Erythroblast (primary cell): ENCODE measurements at regions not wholly inside any gene's neighbourhood (a gene's known extent, or its start where the extent isn't known, plus 50 kb on each side); places are given as distances from the start of the nearest gene placed in this dataset.

Experiments used
- DNase-seq, 2 experiments: peaks; one replicate each; lab custom pipeline; 2025; lab: John Stamatoyannopoulos, UW
- GATA1 ChIP-seq: IDR thresholded peaks from 2 replicates; pipeline ENCODE4 v1.6.1; 2011; ENCODE audit warnings: low read depth, mild to moderate bottlenecking, control low read depth, low read length, moderate library complexity
- POLR2A ChIP-seq: IDR thresholded peaks from 2 replicates; pipeline ENCODE4 v1.6.1; 2011; ENCODE audit warnings: mild to moderate bottlenecking, low read length

GRCh38 chr9:115254287-115255180 is 136.6 kb upstream of the TNC start:
- TF ChIP-seq GATA1, result no peak
- DNase-seq, result no peak

DNA sequence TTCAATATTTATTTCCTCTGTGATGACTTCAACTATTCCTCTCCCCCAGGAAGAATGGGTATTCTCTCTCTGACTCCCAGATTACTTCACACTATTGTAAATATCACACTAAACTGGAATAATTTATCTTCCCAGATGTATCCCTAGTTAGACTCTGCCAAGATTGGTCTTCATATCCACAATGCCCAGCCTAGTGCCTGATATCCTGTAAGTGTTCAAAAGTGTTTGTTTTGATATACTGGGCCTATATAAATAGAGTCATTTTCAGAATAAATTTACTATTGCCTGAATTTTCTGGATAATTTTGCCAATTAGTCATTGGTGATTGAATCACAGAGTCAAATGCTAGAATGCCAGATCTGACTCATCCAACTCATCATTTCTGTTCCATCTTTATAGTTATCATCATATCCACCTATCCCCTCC is 143.7 kb upstream of the TNC start:
- TF ChIP-seq POLR2A (no peak), GATA1 (no peak)
- DNase-seq, result no peak

DNA sequence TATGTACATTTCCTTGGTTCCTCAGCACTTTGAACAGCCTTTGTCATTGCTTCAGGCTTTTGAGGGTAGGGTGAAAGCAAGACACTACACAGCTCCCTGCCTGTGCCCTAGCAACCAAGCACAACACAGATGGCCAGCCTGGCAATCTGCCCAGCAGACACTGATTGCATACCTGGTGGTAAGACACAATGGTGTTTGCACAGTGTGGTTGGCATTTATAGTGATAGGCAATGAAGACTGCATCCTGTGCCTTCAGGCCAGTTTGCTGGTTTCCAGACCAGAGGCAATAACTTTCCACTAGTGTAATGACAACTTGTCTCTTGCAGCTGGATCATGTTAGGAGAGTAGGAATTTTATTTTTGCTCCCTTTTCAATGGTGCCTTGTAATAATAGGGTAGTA is 144.5 kb upstream of the TNC start:
- no peak for DNase-seq
- TF ChIP-seq GATA1 (no peak), POLR2A (no peak)

GRCh38 chr9:115262952-115263351 is 145.0 kb upstream of the TNC start:
- DNase-seq, result no peak
- TF ChIP-seq GATA1 (no peak), POLR2A (no peak)

DNA sequence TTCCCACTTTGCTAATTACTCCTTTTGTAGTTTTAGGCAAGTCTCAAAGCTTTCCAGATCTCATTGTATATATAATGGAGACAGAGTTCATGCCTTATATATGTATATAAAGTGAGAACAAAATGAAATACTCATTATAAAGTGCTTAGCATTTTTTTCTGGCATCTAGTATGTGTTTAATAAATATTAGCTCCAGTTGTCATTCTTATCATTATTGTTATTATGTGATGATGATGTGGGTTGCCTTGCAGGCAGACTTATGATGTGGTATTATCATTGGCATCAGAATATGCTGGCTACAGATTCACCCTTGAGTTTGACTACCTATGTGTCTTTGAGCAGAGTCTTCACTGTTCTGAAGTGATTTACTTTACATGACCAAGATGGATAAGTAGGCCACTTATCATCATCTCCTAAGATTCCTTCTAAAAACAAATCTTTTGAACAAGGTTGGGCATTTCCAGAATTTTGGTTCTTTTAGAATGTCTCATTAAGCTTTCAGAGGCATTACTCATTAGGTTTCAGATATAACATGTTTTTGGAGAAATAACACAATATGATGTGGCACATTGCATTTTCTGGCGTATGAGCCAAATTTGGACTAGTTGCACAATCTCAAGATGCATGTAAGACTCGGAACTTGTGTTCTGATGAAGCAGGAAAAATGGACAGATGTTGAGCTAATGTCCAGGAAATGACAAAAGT is 145.6 kb upstream of the TNC start:
- no peak for TF ChIP-seq POLR2A
- TF ChIP-seq GATA1, result no peak
- no peak for DNase-seq

DNA sequence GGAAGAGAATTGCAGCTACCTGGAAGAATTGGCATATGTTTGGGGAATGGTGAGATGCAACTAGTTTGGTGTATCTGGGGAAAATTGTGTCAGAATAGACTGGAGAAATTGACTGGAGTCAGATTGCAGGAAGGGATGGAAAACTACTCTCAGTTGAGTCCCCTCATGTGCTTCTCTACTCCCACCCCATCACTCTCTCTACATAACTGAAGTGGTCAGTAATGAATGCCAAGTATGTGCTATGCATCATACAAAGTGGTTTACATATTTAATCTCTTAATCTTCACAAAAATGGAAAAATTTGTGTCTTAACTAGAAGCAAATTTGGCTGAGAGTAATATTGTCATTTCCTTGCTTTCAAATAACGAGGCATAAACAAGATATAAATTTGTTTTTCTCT is 146.4 kb upstream of the TNC start:
- DNase-seq, result no peak
- TF ChIP-seq GATA1 (no peak), POLR2A (no peak)

DNA sequence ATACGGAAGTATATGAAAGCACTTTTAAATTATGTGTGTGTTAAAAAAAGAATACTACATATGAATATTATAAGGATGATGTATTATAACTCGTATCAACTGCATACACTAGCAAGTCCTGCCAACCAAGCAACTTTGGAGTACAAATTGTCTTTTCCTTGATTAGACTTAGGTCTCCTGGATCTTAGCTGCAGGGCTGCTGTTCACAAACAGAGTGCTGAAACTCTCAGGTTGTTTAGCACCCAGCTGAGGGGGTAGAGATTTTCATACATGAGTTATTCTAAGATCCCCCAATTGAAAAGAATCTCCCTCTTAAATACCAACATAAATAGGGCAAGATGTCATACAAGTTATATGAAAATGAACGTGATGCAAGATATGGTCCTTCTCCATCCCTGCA is 149.8 kb upstream of the TNC start:
- DNase-seq, result no peak
- TF ChIP-seq POLR2A, result no peak

DNA sequence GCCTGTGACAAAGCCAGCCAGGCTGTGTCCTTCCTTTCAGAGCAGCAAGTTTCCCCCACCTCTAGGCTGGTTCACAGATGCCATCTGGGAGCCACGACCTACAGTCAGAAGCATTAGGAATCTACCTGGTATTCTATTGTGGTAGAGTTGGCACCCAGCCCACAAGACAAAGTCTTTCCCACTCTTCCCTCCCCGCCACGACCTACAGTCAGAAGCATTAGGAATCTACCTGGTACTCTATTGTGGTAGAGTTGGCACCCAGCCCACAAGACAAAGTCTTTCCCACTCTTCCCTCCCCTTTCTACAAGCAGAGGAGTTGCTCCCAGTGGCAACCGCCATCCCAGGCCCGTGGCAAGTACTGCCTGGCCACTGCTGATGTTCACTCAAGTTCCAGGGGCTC is 157.8 kb upstream of the TNC start:
- no peak for TF ChIP-seq POLR2A
- no peak for TF ChIP-seq GATA1
- no peak for DNase-seq

- TF ChIP-seq GATA1, result no peak
- TF ChIP-seq POLR2A, result no peak
- DNase-seq, result no peak
Measured at GRCh38 chr9:115276621-115277020, 158.7 kb upstream of the TNC start.

- TF ChIP-seq POLR2A (no peak), GATA1 (no peak)
- no peak for DNase-seq
Measured at GRCh38 chr9:115277301-115277700, 159.3 kb upstream of the TNC start.

DNA sequence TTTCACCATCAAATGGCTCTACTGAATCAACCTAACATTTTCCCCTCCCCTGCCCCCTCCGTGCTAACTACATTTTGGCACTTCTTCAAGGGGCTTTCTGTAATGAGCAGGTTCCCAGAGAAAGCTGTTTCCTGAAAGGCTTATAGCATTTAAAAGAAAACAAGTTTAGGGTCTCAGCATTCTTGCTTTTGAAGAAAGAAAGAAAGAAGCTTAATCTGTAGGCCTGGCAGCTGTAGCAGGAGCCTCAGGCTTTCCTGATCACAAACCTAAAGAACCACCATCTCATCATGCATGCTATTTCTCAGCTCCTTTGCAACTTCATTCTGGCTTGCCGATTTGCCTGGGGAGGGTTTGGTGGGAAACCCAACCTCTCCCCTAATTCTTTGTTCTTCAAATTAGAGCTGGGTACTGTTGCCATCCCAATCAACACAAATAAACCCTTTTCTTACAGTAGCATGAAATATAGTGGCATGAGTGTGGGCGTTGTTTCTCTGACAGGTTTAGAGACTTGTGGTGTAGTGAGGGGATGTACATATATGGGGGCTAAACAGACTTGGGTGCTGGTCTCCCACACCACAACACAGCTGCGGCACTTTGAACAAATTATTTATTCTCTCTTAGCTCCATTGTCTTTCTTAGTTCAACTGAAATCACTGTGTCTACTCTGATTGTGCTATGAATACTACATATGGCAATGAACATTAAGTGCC is 160.5 kb upstream of the TNC start:
- TF ChIP-seq POLR2A, result no peak
- no peak for TF ChIP-seq GATA1
- DNase-seq, result no peak

- TF ChIP-seq POLR2A, result no peak
- TF ChIP-seq GATA1, result no peak
- no peak for DNase-seq
Measured at GRCh38 chr9:115283395-115283794, 165.4 kb upstream of the TNC start.

DNA sequence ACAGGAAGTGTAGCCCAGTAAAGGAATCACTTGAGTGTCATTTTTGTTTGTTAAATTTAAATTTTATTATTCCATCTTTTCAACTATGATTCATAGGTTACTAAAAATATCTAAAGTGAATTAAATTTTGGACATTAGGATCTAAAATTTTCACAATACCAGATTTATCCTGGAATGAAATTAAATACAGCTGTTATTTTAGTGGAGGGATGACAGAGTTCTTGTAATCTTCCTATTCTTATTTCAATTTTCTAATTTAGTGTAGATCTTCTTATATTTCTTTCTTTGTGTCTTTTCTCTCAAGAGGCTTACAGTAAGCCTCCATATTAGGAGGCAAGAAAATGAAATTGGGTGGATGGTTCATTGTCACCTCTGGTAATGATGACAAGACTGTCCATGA is 167.9 kb upstream of the TNC start:
- no peak for DNase-seq

GRCh38 chr9:115286411-115286810 is 168.5 kb upstream of the TNC start:
- no peak for DNase-seq
- TF ChIP-seq POLR2A (no peak), GATA1 (no peak)

More for the DNA sequence above, 167.9 kb upstream of the TNC start:
- TF ChIP-seq POLR2A (no peak), GATA1 (no peak)
